HepG2 (cell line): ENCODE measurements at regions not wholly inside any gene's neighbourhood (a gene's known extent, or its start where the extent isn't known, plus 50 kb on each side); places are given as distances from the start of the nearest gene placed in this dataset.

Experiments used
- ATF2 ChIP-seq: sonication (generic); formaldehyde crosslinking; IDR thresholded peaks from 2 replicates; pipeline ENCODE4 v1.4.0; 2020; ENCODE audit warnings: missing genetic modification reagents
- DPF2 ChIP-seq: sonication (generic); formaldehyde crosslinking; IDR thresholded peaks from 2 replicates; pipeline ENCODE4 v1.4.0; 2020; ENCODE audit warnings: mild to moderate bottlenecking, low read depth, missing genetic modification reagents, borderline replicate concordance
- ETV6 ChIP-seq: sonication (generic); formaldehyde crosslinking; conservative IDR thresholded peaks from 2 replicates; pipeline ENCODE4 v1.4.0; 2020; ENCODE audit warnings: missing genetic modification reagents
- JUND ChIP-seq: sonication (generic); formaldehyde crosslinking; IDR thresholded peaks from 2 replicates; pipeline ENCODE4 v1.8.0; 2022; ENCODE audit warnings: mild to moderate bottlenecking, missing genetic modification reagents
- POLR2AphosphoS5 ChIP-seq: IDR thresholded peaks from 2 replicates; pipeline ENCODE4 v1.6.1; 2012; ENCODE audit warnings: low read depth, low read length
- SMARCC2 ChIP-seq: fragments of 450-650 bp; IDR thresholded peaks from 2 replicates; pipeline ENCODE4 v1.6.1; 2017; ENCODE audit warnings: antibody characterized with exemption, mild to moderate bottlenecking
- TAF1 ChIP-seq: sonication (generic); formaldehyde crosslinking; IDR thresholded peaks from 2 replicates; pipeline ENCODE4 v1.4.0; 2020; ENCODE audit warnings: missing genetic modification reagents
- ZNF18 ChIP-seq: sonication (generic); formaldehyde crosslinking; IDR thresholded peaks from 2 replicates; pipeline ENCODE4 v1.8.0; 2022; ENCODE audit warnings: mild to moderate bottlenecking, missing genetic modification reagents; ENCODE audit not compliant: insufficient replicate concordance
- ZNF292 ChIP-seq: sonication (generic); formaldehyde crosslinking; IDR thresholded peaks from 2 replicates; pipeline ENCODE4 v1.8.1; 2022; ENCODE audit warnings: mild to moderate bottlenecking, low read depth, missing genetic modification reagents, borderline replicate concordance

GRCh38 chr13:83221256-83221655, 661.0 kb downstream of the SLITRK1 start:
- no peak for TF ChIP-seq POLR2AphosphoS5
- TF ChIP-seq DPF2, result no peak
- TF ChIP-seq JUND (CRISPR knock-in tag), result no peak
- TF ChIP-seq ATF2 (CRISPR knock-in tag), result no peak
- no peak for TF ChIP-seq TAF1 (CRISPR knock-in tag)
- TF ChIP-seq ZNF292 (CRISPR knock-in tag), result no peak
- no peak for TF ChIP-seq SMARCC2
- no peak for TF ChIP-seq ZNF18 (CRISPR knock-in tag)
- no peak for TF ChIP-seq ETV6 (CRISPR knock-in tag)
